ENCODE measurements at regions not wholly inside any gene's neighbourhood (a gene's known extent, or its start where the extent isn't known, plus 50 kb on each side); places are given as distances from the start of the nearest gene placed in this dataset.

- H3K27ac ChIP-seq: no peak overlapping the region
- no peak for TF ChIP-seq CTCF (conservative IDR thresholded peaks at IDR 0.05; ENCODE audit: low read depth)
- POLR2A ChIA-PET (ENCODE audit: low non-redundant PET): no interaction called here
- no peak for DNase-seq (ENCODE audit: low spot score)
- CTCF ChIA-PET: interaction anchor here (0.6 kb wide), 1 partner anchor 757 kb away, joined by 3 read pairs; no protein-coding TSS in a partner anchor
Observed at GRCh38 chr12:42003031-42003430, 141.6 kb downstream of the GXYLT1 start.

GRCh38 chr12:42002563-42002962 lies 142.1 kb downstream of the GXYLT1 start:
- H3K27ac ChIP-seq: no peak overlapping the region
- no peak for DNase-seq (ENCODE audit: low spot score)
- ChIA-PET POLR2A (ENCODE audit: low non-redundant PET) (no interaction called here), CTCF (interaction anchor here (0.6 kb wide), 1 partner anchor 756 kb away, joined by 3 read pairs; no protein-coding TSS in a partner anchor)
- no peak for TF ChIP-seq CTCF (conservative IDR thresholded peaks at IDR 0.05; ENCODE audit: low read depth)

GRCh38 chr12:41998436-41998835 lies 146.2 kb downstream of the GXYLT1 start:
- POLR2A ChIA-PET (ENCODE audit: low non-redundant PET): no interaction called here
- CTCF ChIA-PET: no interaction called here
- no peak for DNase-seq (ENCODE audit: low spot score)

GRCh38 chr12:41993283-41993682 lies 151.4 kb downstream of the GXYLT1 start:
- DNase-seq (ENCODE audit: low spot score): no peak
- POLR2A ChIA-PET (ENCODE audit: low non-redundant PET): no interaction called here
- CTCF ChIA-PET: interaction anchor here (0.6 kb wide), 1 partner anchor 45 kb away, joined by 3 read pairs; no protein-coding TSS in a partner anchor
- H3K27ac ChIP-seq: no peak overlapping the region
- TF ChIP-seq CTCF (conservative IDR thresholded peaks at IDR 0.05; ENCODE audit: low read depth): no peak

More at GRCh38 chr12:41998436-41998835, 146.2 kb downstream of the GXYLT1 start:
- no peak for TF ChIP-seq CTCF (conservative IDR thresholded peaks at IDR 0.05; ENCODE audit: low read depth)
- H3K27ac ChIP-seq: no peak overlapping the region

- CTCF ChIA-PET: interaction anchor here (0.6 kb wide), 1 partner anchor 44 kb away, joined by 3 read pairs; no protein-coding TSS in a partner anchor
- POLR2A ChIA-PET (ENCODE audit: low non-redundant PET): no interaction called here
- DNase-seq (ENCODE audit: low spot score): no peak
- no peak for TF ChIP-seq CTCF (conservative IDR thresholded peaks at IDR 0.05; ENCODE audit: low read depth)
- H3K27ac ChIP-seq: no peak overlapping the region
Observed at GRCh38 chr12:41992692-41993215, 151.9 kb downstream of the GXYLT1 start.

GRCh38 chr12:41992022-41992421 lies 152.7 kb downstream of the GXYLT1 start:
- TF ChIP-seq CTCF (conservative IDR thresholded peaks at IDR 0.05; ENCODE audit: low read depth): no peak
- no peak for DNase-seq (ENCODE audit: low spot score)
- no peak overlapping the region for H3K27ac ChIP-seq
- POLR2A ChIA-PET (ENCODE audit: low non-redundant PET): no interaction called here
- CTCF ChIA-PET: interaction anchor here (0.6 kb wide), 1 partner anchor 331 kb away, joined by 3 read pairs; no protein-coding TSS in a partner anchor
